ENCODE measurements at regions not wholly inside any gene's neighbourhood (a gene's known extent, or its start where the extent isn't known, plus 50 kb on each side); places are given as distances from the start of the nearest gene placed in this dataset.

DNA sequence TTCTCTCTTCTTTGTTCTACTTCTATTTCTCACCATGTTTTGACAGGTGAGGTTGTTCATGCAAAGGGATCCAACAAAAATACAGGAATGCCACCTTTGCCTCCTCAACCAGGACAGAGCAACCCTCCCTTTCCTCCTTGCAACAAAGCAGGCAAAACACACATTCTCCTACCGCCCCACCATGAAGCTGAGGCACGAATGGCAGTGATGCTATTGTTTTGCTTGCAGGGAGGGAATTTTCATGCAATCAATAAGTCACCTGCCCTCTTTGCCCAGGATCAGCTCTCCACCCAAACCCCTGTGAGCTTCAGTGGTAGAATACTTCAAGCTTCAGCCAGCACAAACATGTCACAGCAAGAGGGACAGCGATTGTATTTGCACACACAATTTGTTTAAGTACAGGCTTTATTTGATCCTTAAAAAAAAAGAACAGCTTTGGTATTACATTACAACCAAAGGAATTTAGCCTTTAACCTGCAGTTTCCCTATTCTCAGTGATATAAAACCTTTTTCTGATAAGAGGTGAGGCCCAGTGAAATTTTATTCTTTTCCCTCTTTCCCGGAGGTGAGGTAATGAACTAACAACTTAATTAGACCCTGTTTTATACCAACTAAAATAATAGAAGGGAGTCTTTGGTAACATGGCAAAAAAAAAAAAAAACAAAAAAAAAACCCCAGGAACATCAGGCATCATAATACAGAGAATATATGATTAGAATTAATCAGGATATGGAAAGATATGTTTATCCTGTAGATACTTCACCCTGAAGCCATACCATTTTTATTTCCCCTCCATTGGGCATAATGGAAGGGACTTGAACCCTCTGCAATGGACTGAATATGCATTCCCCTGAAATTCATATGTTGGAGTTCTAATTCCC lies 87.0 kb upstream of the EEA1 start:
- ATAC-seq (no peak), DNase-seq (no peak)

DNA sequence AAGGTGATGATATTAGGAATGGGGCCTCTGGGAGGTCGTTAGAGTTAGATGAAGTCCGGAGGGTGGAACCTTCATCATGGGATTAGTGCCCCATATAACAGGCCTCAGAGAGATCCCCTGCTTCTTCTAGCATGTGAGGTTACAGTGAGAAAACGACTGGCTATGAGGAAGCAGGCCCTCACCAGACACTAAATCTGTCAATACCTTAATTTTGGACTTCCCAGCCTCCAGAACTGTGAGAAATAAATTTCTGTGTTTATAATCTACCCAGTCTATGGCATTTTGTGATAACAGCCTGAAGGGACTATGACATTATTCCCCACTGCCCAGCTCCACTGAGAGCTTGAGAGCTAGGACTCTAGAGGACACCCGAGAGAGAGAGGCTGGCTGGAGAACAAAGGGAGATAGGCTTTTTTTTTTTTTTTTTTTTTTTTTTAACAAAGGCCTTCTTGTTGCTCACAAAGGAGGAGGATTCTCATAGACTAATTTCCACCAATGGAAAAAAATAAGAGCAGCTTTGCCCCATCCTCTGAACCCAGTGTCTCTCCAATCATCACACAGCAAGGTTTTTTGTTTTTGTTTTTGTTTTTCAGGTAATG lies 87.8 kb upstream of the EEA1 start:
- no peak for DNase-seq

DNA sequence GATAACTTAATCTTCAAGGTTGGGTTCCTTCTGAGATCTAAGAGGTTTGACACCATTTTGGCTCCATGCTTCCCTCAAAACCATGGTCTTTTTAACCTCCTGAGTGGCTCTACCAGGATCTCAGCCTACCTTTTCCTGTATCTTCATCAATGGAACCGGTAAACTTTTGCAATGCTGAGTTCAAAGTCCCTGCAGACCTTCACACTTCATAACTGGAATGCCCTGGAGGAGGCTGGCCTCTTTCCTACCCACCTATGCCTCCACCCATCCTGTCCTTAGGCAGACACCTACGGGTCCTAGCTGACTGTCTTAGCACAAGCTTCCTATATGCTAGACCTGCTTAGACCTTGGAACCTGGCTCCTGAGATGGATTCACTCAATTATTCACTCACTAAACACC lies 89.5 kb upstream of the EEA1 start:
- DNase-seq: no peak
- no peak for ATAC-seq

More for the DNA sequence above, 87.8 kb upstream of the EEA1 start:
- no peak for ATAC-seq

DNA sequence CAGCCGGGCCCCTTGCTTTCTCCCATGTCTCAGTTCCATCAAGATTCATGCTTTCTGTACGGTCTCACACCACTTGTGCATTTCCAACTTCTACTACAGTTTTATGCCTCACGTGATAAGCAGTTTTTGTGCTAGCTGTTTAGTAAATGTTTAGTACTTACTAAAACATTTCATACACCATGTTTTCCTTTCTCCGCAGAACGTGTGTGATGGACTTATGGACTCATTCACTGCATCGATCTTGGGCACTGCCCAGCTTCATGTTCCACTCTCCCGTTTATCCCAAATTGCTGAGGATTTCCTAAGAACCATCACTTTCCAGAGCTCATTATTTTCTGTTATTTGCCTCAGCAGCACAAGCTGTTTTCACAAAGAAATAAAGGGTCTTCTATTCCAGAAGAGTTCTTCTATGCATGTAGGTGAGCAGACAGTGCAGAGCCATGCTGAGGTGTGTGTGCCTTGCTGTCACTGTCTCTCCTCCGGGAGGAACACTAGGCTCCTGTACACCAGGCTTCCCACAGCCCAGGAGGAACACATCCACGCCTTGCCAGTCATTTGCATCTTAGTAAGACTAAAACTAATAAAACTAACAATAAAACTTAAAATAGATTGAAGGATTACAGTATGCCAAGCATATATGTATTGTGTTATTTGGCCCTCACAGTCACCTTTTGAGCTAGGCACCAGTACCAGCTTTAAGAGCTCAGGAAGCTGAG lies 90.3 kb upstream of the EEA1 start:
- no peak for DNase-seq
- ATAC-seq: no peak

DNA sequence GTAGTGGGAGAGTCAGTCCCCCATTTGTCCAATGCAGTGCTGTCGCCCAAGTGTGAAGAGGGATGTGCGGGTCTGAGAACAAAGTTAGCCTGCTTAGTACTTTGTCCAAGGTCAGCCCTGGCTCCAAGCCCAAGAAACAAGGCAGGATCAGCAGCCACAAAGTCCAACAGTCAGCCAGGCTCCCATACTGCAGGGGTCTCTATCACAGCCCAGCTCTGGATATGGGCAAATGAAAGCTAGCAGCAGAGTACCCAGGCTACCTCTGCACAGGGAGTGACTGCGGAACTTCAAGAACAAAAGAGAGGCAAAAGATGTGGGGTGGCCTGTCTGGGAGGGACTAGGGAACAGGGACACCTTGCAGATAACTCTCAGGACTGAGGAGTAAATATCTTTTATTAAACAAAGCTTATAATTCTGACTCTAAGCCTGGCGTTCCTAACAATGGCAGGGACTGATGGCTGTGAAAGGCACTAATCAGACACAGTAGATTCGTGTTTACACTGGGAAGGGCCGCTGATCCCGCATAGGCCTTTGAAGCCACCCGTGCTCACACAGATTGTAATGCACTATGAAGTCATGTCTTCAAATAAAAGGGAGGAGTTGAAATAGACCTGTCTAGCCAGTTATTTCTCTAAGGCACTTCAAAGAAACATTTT lies 91.0 kb upstream of the EEA1 start:
- ATAC-seq (no peak), DNase-seq (no peak)

DNA sequence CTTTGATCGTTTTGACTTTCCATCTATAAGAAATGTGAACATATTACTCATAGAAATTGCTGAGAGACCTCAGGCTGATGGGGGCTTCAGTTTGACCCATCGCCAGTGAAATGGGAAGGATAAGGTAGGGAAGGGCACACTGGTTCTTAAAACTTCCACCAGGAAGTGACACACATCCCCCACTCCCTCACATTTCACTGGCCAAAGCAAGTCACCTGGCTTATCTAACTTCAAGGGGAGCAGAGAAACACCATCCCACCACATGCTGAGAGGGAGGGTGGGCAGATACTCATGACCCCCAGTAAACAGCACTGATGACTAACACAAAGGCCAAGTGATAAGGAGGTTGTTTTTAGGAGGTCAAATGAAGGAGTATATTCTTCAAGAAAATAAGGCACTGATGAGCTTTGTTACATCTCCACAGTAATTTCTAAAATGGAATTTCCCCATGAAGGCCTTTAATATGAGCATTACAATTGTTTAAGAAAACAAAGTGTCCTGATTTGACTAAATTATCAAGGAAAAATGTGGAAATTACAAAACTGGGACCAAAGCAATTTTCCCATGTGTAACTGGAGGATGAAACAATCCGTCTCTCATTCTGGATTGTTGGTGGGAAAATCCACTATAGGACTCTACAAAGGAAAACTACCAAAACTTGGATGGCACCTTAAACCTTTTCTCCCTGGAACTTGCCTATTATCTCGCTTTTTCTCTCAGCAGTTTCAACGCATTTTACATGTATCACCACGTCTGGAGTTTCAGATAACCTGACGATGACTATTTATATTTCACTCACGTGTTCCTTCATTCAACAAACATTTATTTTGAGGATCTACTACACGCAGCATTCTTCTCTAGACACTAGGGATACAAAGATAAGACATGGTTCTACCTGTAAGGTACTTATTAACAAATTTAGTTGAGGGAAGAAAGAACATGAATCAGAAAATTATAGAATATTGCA lies 91.8 kb upstream of the EEA1 start:
- DNase-seq (no peak), ATAC-seq (no peak)

DNA sequence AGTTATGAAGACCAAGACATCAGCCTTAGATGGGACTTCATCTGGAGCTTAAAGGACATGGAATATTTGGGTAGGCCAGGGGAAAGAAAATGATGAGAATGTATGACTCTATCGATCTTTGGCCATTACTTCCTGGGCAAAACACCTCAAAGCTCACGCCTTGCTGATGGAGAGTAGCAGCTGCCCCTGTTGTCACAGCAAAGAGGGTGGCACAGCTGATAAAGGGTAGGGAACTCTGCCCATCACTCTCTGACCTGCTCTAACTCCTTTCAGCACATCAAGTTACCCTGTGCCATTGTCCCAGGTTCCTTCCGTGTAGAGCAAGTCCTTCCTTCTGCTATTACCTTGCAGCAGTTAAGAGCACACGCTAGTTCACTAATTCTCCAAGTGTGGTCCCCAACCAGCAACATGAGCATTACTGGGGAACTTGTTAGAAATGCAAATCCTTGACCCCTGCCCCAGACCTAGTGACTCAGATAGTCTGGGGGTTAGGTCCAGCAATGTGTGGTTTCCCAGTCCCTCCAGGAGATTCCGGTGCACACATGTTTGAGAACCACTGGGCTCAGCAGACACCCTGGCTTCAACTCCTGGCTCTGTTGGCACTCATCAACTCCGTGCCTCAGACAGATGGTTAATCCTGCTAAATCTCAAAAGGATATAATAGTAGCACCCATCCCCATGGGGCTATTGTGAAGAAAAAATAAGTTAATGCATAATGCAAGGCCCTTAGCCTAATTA lies 93.7 kb upstream of the EEA1 start:
- DNase-seq: no peak
- no peak for ATAC-seq

DNA sequence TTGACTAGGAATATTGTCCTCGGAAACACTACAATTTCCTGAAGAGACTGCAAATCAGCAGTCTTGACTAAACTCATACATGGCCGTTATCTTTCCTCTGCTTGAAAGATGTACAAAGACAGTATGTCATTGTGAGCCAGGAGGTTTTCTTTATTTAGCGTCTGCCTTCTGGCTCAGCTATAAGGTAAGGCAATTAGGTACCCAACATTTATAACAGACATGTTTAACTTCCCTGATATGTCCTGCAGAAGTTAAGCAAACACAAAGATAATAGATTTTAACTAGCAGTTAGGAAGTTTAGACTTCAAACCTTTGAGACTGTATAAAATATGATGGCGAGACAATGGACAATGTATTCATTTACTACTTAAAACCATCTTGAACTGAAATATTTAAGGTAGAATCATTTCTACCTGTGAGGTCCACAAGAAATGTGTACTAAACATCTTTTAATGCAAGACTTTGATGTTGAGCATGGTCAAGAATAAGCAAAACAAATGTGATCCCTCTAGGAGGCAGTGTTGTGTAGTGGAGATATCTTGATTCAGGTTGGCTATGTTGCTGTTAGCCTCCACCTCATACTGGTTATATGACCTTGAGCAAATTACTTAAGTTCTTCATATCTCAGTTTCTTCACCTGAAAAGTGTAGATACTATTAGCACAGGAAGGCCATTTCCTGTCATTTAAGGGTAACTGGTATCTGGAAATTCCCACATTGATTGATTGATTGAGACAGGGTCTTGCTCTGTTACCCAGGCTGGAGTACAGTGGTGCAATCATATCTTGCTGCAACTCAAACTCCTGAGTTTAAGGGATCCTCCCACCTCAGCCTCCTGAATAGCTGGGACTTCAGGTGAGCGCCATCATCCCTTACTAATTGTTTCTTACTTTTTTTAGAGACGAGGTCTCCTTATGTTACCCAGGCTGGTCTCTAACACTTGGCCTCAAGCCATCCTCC lies 96.3 kb upstream of the EEA1 start:
- ATAC-seq (peak; percentile 65), DNase-seq (no peak)

DNA sequence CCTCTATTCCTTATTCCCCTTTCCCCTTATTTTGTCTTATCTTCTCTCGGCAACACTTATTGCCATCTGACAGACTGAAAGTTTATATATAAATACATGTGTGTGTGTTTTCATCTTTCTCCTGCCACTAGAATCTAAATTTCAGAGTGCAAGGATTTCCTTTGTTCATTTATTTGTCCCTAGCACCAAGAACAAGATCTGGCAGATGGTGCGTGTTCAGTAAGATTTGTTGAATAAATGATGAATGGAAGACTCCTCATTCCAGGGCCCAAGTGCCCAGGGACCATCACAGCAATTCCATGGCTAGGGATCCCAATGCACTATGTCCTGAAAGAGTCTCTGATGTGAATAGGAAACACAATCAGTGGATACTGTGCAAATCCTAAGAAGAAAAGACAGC lies 97.9 kb upstream of the EEA1 start:
- no peak for DNase-seq
- no peak for ATAC-seq

DNA sequence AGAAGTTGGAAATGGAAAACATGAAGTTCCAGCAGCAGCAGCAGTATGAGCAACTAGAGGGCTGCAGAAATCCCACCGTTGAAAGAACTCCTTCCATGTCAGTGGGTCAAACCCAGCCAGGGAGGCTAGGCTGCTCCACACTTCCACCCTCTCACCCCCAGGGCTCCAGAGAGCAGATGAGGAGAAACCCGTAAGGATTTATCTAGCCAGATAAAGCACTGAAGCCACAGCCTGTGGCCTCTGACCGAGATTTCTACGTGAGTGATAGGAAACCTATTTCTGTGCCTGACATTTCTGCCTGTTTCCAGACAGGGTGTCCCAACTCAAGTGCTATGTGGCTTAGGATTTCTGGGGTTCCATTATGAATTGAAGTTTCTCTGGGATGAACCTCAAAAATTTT lies 100.0 kb upstream of the EEA1 start:
- DNase-seq (no peak), ATAC-seq (no peak)

DNA sequence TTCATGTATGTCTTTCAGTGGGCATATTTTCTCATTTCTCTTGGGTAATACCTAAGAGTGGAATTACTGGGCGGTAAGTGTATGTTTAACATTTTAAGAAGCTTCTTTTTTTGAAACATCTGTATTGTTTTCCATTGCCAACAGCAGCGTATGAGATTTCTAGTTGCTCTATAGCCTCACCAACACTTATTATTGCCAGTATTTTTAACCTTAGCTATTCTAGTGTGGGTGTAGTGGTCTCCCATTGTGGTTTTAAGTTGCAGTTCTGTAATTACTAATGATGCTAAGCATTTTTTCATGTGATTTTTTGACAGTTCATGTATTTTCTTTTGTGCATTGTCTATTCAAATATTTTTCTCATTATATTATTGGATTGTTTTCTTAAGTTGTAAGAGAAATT lies 101.9 kb upstream of the EEA1 start:
- DNase-seq: no peak
- peak; percentile 40 for ATAC-seq

DNA sequence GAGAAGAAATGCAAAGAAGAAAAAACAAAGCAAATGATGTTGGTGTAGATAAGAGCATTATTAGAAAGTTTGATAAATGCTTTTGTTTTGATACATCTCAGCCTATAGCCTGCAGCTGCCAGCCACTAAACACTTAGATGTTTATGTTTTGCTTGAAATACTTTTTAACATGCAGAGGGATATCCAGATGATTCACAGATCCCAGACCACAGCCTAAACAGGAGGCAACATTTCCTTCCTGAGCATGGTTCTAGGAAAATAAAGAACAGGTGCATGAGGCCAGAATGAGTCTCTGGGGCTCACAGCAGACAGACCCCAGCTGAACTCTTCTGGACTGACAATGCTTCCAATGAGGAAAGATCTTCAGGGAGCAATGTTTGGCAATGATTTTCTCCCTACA lies 103.7 kb upstream of the EEA1 start:
- DNase-seq (no peak), ATAC-seq (no peak)

DNA sequence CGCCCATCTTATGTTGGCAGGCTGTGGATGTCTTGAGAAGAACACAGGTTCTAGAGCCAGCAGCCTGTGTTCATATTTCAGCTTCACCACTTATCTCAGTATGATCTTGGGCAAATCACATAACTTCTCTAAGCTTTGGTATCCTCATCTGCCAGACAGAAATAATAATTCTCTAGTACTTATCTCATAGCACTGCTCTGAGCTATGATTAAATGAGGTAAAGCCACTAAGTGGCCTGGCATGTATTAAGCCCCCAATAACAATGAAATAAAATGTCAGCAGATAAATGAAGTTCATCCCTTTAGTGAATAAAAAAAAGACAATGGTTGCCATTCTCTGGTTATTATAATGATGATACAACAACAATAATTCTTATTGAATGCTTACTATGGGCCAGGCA lies 104.9 kb upstream of the EEA1 start:
- DNase-seq (no peak), ATAC-seq (no peak)

DNA sequence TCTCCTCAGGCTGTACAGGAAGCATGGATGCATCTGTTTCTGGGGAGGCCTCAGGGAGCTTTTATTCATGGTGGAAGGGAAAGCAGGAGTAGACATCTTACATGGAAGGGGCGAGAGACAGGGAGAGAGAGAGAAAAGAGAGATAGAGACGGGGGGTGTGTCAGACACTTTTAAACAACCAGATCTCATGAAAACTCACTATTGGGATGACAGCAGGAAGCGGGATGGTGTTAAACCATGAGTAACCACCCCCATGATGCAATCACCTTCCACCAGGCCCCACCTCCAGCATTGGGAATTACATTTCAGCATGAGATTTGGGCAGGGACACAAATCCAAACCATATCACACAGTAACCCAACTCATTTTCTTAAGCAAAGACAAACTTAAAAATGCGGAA lies 110.0 kb upstream of the EEA1 start:
- no peak for DNase-seq
- no peak for ATAC-seq

DNA sequence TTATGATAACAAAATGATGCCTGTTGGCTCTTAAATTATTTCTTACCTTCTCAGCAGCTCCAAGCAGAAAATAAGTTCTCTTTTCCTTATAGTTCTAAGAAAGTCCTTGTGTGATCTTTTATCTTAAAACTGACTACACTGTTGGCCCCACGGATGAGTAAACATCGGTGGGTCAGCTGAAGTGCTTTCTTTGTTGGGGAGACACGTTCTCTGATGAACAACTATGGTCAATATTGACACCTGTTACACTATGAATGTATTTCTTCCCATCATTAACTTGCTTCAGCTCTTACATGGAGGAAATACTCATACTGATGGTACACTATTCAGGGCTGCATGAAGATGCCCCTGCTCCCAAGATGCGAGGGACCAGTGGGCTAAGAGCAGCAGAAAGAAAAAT lies 110.8 kb upstream of the EEA1 start:
- ATAC-seq (no peak), DNase-seq (no peak)

DNA sequence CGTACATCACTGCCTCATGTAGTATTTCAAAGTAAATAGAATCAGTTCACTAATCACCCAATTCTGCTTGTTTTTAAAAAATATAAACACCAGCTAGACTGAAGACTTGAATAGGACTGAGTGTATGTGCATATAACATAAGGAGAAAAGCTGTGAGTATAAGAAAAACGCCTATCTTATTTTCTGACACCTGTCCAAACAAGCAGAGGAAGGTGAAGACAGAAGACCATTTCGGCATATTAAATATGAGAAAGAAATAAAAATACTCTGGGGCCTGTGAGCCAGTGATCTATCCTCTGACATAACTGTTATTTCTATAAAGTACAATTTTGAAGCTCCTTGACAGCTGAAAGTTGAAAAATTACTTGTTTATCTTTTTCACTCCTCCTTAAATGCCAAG lies 111.3 kb upstream of the EEA1 start:
- no peak for ATAC-seq
- no peak for DNase-seq

DNA sequence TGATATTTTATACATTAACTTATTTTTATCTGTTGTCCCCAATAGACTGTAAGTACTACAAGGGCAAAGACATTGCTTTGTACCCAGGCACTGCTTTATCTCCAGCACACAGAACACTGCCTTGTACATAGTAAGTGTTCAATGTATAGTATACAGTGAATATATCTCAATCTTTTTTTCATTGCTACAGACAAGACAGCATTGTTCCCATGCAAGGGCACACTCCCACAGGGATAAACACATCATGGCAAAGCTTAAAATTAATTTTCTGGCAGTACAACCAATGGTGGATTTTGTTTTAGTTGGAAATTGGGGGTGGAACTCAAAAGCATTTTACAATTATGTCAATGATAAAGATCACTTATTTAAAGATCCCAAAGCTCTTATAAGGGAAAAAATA lies 112.3 kb upstream of the EEA1 start:
- DNase-seq (no peak), ATAC-seq (no peak)

DNA sequence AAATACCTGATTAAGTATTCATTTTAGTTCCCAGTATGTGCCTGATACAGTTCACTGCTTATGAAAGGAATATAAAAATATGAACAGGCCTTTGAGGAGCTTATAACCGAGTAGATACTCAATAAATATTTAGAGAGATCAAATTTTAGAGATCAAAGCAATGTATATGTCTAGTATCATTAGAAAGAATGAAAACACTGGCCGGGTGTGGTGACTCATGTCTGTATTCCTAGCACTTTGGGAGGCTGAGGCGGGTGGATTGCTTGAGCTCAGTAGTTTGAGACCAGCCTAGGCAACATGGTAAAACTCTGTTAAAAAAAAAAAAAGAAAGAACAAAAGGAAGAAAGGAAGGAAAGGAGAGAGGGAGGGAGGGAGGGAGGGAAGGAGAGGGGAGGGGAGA lies 113.2 kb upstream of the EEA1 start:
- DNase-seq: no peak

DNA sequence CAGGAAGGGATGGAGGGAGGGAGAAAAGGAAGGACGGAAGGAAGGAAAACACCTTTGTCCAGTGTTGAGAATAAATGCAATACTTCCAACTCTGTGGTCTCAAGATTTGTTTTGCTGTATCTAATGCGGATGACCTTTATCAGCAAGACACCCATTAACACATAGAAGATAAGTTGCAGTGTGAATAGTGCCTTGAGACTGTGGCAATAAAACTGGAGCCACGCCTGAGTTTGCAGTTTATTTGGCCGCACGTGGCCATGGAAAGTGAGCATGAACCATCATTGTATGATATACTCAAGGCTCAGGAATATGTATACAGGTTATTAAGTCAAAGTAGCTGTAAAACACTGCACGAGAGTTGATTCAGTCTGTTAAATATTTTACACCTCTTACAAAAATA lies 113.6 kb upstream of the EEA1 start:
- no peak for DNase-seq

More for the DNA sequence above, 113.2 kb upstream of the EEA1 start:
- ATAC-seq: no peak

More for the DNA sequence above, 113.6 kb upstream of the EEA1 start:
- no peak for ATAC-seq

All from stimulated activated naive CD8-positive, alpha-beta T cell treated with anti-CD3 and anti-CD28 coated beads, Interleukin-15, Interleukin-2, amounts not matched to agents 100 U/mL and 50 U/mL, for 24 hours (primary cell).